HepG2 (cell line): ENCODE measurements at regions not wholly inside any gene's neighbourhood (a gene's known extent, or its start where the extent isn't known, plus 50 kb on each side); places are given as distances from the start of the nearest gene placed in this dataset.

Source experiments
- ATAC-seq: fragments of 200-7000 bp; cut with Tn5 transposase; 3 replicates; pipeline ENCODE4 v1.9.1; 2020; ENCODE audit warnings: mild to moderate bottlenecking, moderate library complexity
- BruUV-seq: library from RNA; stranded (reverse); fragments of 400-500 nt; replicated peaks from 2 replicates; lab custom pipeline; 2021; lab: Mats Ljungman, UMichigan
- CTCF ChIA-PET: fragments of 300-600 bp; formaldehyde crosslinking; extraction: SDS; loops from one replicate; lab custom pipeline; 2021; ENCODE audit warnings: low total read pairs, inconsistent platforms, low intra/inter-chr PET ratio; lab: Yijun Ruan, JAX
- POLR2A ChIA-PET: fragments of 350-600 bp; sonication (Branson Sonifier 250); formaldehyde crosslinking; loops from one replicate; lab custom pipeline; 2020; ENCODE audit warnings: antibody characterized with exemption, inconsistent platforms; lab: Yijun Ruan, JAX
- DNase-seq: peaks from one replicate; pipeline ENCODE4 v3.0.0-alpha.2; 2015; ENCODE audit warnings: low spot score
- FAIRE-seq: peaks from 3 replicates; lab custom pipeline; 2011; peaks lifted over from hg19 to GRCh38; lab: Jason Lieb, UNC
- H2AFZ ChIP-seq: one replicate; pipeline ENCODE4 v1.6.1; 2011; ENCODE audit warnings: low read length, inconsistent platforms
- H3K27ac ChIP-seq: fragments of 300-600 bp; 3 replicates; pipeline ENCODE4 v1.8.0; 2011; ENCODE audit warnings: mixed run types, mild to moderate bottlenecking, mixed read lengths, low read length, inconsistent platforms; ENCODE audit not compliant: insufficient read depth; ENCODE audit errors: extremely low read length
- H3K27me3 ChIP-seq, 2 experiments: fragments of 200-600 bp in 1 of 2; 2 replicates in 1 of 2; 3 replicates in 1 of 2; pipeline versions ENCODE4 v1.6.0 to v1.8.0; 2011; ENCODE audit warnings: low read length in 2 of 2, mild to moderate bottlenecking in 2 of 2, moderate library complexity in 2 of 2, inconsistent platforms in 1 of 2; ENCODE audit not compliant: insufficient read depth in 2 of 2, control insufficient read depth in 1 of 2
- H3K36me3 ChIP-seq, 2 experiments: fragments of 200-600 bp in 1 of 2; replicated peaks in 1 of 2; 2 replicates in 1 of 2; 3 replicates in 1 of 2; pipeline versions ENCODE4 v1.5.1 to v1.8.0; 2011; ENCODE audit warnings: low read length in 2 of 2, inconsistent platforms in 1 of 2; ENCODE audit not compliant: insufficient read depth in 2 of 2, control insufficient read depth in 1 of 2
- H3K4me1 ChIP-seq: 2 replicates; pipeline ENCODE4 v1.5.1; 2012; ENCODE audit warnings: low read length, inconsistent platforms; ENCODE audit not compliant: insufficient read depth
- H3K4me2 ChIP-seq: 2 replicates; pipeline ENCODE4 v1.6.0; 2011; ENCODE audit warnings: low read depth, low read length, inconsistent platforms
- H3K4me3 ChIP-seq, 3 experiments: fragments of 200-600 bp in 1 of 3; sonication (generic), shearing (Covaris generic) in 1 of 3; replicated peaks in 1 of 3; 2 replicates each; pipeline ENCODE4 v1.5.1; 2011 to 2016; ENCODE audit warnings: low read length in 3 of 3, inconsistent platforms in 2 of 3, low read depth in 2 of 3, mild to moderate bottlenecking in 2 of 3, control low read depth in 1 of 3, mixed read lengths in 1 of 3; ENCODE audit not compliant: insufficient read depth in 1 of 3
- H3K79me2 ChIP-seq: one replicate; pipeline ENCODE4 v1.6.1; 2011; ENCODE audit warnings: low read length, inconsistent platforms; ENCODE audit not compliant: insufficient read depth
- H3K9ac ChIP-seq: 2 replicates; pipeline ENCODE4 v1.6.0; 2011; ENCODE audit warnings: mild to moderate bottlenecking, low read depth, low read length, inconsistent platforms; ENCODE audit not compliant: insufficient read depth
- H3K9me3 ChIP-seq: 2 replicates; pipeline ENCODE4 v1.5.1; 2012; ENCODE audit warnings: mild to moderate bottlenecking, low read length
- H4K20me1 ChIP-seq: 2 replicates; pipeline ENCODE4 v1.6.0; 2011; ENCODE audit warnings: inconsistent platforms, mild to moderate bottlenecking, low read length, moderate library complexity; ENCODE audit not compliant: insufficient read depth
- ARID3A ChIP-seq: IDR thresholded peaks from 2 replicates; pipeline ENCODE4 v1.6.1; 2012; ENCODE audit warnings: low read depth, low read length, improper control_type of control experiment
- ASH2L ChIP-seq: fragments of 300-600, 200-600 bp; sonication (generic); IDR thresholded peaks from 2 replicates; pipeline ENCODE4 v1.7.0; 2017; ENCODE audit warnings: low read depth, mild to moderate bottlenecking, moderate library complexity, mixed read lengths, low read length; ENCODE audit not compliant: insufficient read length
- ZMYM4 ChIP-seq: sonication (generic); formaldehyde crosslinking; IDR thresholded peaks from 2 replicates; pipeline ENCODE4 v1.8.1; 2023; ENCODE audit warnings: mild to moderate bottlenecking, missing genetic modification reagents
- ZNF503 ChIP-seq: sonication (generic); formaldehyde crosslinking; IDR thresholded peaks from 2 replicates; pipeline ENCODE4 v1.4.0; 2020; ENCODE audit warnings: missing genetic modification reagents
- ZNF709 ChIP-seq: sonication (generic); formaldehyde crosslinking; IDR thresholded peaks from 2 replicates; pipeline ENCODE4 v1.5.0; 2020; ENCODE audit warnings: mild to moderate bottlenecking, missing genetic modification reagents
- WGBS: methylation state at CpG from one replicate; pipeline ENCODE4 v1.1.6; 2017; ENCODE audit warnings: low lambda C conversion rate; 5-methylcytosine and 5-hydroxymethylcytosine counted together
- in situ Hi-C: cut with HindIII; loops from 2 replicates; pipeline ENCODE4 v1.10.0; 2017; ENCODE audit warnings: low pct_unique_long_range_greater_than_20kb; ENCODE audit not compliant: extremely low pct_ligation_motif_present
- intact Hi-C: fragments of 100-400 bp; cut with micrococcal nuclease; formaldehyde crosslinking; loops from one replicate; pipeline ENCODE4 v1.10.0; 2022; ENCODE audit not compliant: unreplicated experiment
- TF ChIP-seq, protein P1 (sequence below): sonication (generic); formaldehyde crosslinking; IDR thresholded peaks from 2 replicates; pipeline ENCODE4 v1.4.0; 2020; ENCODE audit warnings: missing genetic modification reagents

DNA sequence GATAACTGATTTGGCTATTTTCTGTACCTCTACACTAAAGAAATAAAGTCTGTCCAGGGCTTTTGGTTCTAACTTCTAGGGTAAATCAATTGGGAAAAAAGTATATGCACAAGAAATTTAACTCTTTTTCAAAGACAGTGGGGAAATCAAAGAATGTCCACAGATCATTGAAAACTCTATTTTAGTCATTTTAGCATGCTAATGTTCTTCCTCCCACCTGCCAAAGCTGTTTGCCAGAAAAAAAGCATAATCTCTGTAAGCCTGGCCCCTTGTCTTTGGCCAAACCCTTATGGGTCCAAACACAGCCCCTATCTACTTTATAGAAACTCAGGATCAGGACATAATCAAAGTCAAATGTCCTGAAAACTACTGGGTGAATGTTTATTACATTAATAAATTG is 302.2 kb upstream of the ESRRG start (continued):
- TF ChIP-seq, protein P1, sequence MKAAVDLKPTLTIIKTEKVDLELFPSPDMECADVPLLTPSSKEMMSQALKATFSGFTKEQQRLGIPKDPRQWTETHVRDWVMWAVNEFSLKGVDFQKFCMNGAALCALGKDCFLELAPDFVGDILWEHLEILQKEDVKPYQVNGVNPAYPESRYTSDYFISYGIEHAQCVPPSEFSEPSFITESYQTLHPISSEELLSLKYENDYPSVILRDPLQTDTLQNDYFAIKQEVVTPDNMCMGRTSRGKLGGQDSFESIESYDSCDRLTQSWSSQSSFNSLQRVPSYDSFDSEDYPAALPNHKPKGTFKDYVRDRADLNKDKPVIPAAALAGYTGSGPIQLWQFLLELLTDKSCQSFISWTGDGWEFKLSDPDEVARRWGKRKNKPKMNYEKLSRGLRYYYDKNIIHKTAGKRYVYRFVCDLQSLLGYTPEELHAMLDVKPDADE: no peak

DNA sequence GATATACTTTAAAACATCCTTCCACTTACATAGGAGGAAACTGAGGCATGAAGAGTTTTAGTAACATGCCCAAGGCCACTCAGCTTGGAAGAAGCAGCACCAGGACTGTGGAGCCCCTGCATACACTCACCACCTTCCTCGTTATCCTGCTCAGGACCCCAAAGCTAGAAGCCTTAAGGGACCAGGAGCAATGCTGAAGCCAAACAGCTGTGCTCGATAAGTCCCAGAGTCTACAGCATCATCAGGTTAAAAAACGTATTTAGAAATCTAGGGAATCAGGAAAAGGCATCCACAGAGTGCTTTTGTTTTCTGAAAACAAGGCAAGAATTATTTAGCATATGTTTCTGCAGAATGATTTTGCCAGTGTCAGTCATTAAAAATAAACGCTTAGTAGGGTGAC is 301.7 kb upstream of the ESRRG start:
- Histone ChIP-seq H4K20me1 (no peaks in the 10 kb centered on the region), H2AFZ (no peak overlapping the region), H3K27ac (no peak overlapping the region), H3K27me3 (no peaks in the 10 kb centered on the region), H3K4me2 (no peak overlapping the region), H3K79me2 (no peaks in the 10 kb centered on the region), H3K9ac (no peak overlapping the region), H3K4me3 (no peak overlapping the region), H3K9me3 (no peaks in the 10 kb centered on the region), H3K36me3 (no peaks in the 10 kb centered on the region), H3K4me1 (no peaks in the 10 kb centered on the region)
- no peak for FAIRE-seq
- DNase-seq: no peak
- ChIA-PET POLR2A (no interaction called here), CTCF (no interaction called here)
- intact Hi-C loops: no loop called here
- in situ Hi-C loops: no loop called here
- ATAC-seq: no peak
- BruUV-seq: no TSS peak
- WGBS: 6% methylated on average over 4 of the region's 4 CpGs
- TF ChIP-seq ASH2L (no peak), ZMYM4 (CRISPR knock-in tag) (no peak), ZNF503 (CRISPR knock-in tag) (no peak), ARID3A (no peak), ZNF709 (no peak)
